Stomach smooth muscle (tissue), 2 donors: ENCODE measurements at regions not wholly inside any gene's neighbourhood (a gene's known extent, or its start where the extent isn't known, plus 50 kb on each side); places are given as distances from the start of the nearest gene placed in this dataset.

Experiments used
- H3K27ac ChIP-seq: one replicate; pipeline ENCODE4 v1.7.0; 2013; ENCODE audit warnings: mild to moderate bottlenecking, low read length, inconsistent platforms
- H3K27me3 ChIP-seq, 2 donors: one replicate each; pipeline ENCODE4 v1.7.0; 2013; ENCODE audit warnings: low read length in 2 of 2; ENCODE audit not compliant: insufficient read depth in 2 of 2, control insufficient read depth in 1 of 2
- H3K36me3 ChIP-seq, 2 donors: one replicate each; pipeline ENCODE4 v1.7.0; 2013; ENCODE audit warnings: low read length in 2 of 2; ENCODE audit not compliant: control insufficient read depth in 2 of 2, insufficient read depth in 2 of 2
- H3K4me1 ChIP-seq: one replicate; pipeline ENCODE4 v1.7.0; 2013; ENCODE audit warnings: low read length; ENCODE audit not compliant: control insufficient read depth, insufficient read depth
- H3K4me3 ChIP-seq, 2 donors: one replicate each; pipeline ENCODE4 v1.7.0; 2013; ENCODE audit warnings: low read length in 2 of 2
- H3K9ac ChIP-seq, 2 donors: one replicate each; pipeline ENCODE4 v1.7.0; 2013; ENCODE audit warnings: low read length in 2 of 2, mild to moderate bottlenecking in 1 of 2
- H3K9me3 ChIP-seq, 2 donors: one replicate each; pipeline ENCODE4 v1.7.0; 2013; ENCODE audit warnings: low read length in 2 of 2; ENCODE audit not compliant: control insufficient read depth in 2 of 2
- donor health status: healthy.
- donor health status: Pancreatic carcinoma.

DNA sequence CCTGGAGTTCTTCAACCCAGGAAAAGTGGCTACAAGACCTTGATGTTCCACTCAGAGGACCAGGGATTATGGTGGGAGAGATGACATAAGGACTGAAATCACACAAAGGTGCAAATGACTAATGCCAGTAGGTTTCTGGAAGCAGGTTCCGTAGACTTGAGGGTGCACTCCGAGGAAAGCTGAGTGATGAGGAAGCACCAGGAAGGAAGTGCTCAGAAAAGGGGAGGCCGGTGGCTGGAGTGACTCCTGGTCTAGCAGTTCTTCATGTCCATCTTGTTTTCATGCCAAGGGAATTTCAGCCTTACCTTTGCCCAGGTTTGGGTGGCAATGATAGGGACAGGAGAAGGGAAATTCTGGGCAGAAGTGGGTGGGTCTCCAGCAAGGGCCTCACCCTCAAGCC is 74.5 kb downstream of the TMEM17 start:
- Histone ChIP-seq H3K4me1 (no peaks in the 10 kb centered on the region), H3K27me3 (no peaks in the 10 kb centered on the region), H3K27ac (no peak overlapping the region), H3K4me3 (no peak overlapping the region), H3K36me3 (no peaks in the 10 kb centered on the region), H3K9me3 (peaks cover 0 to 2% of the 10 kb centered on the region in 2 donors), H3K9ac (no peak overlapping the region)

DNA sequence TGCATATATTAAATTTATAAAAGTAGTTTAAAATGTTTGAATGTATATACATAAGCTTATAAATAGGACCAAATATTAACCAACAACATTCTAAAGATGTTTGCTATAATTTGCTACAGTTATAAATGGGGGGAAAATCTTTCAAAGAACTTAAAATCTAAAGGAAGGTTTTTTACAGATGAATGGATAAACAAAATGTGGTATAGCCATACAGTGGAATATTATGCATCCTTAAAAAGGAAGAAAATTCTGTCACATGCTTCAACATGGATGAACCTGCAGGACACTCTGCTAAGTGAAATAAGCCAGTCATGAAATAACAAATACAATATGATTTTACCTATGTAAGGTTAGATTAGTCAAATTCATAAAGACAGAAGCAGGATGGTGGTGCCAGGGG is 75.8 kb downstream of the TMEM17 start:
- no peak overlapping the region for H3K27ac ChIP-seq
- no peak overlapping the region for H3K4me3 ChIP-seq
- H3K9ac ChIP-seq: no peak overlapping the region
- no peaks in the 10 kb centered on the region for H3K27me3 ChIP-seq
- H3K4me1 ChIP-seq: no peaks in the 10 kb centered on the region
- H3K36me3 ChIP-seq: no peaks in the 10 kb centered on the region
- H3K9me3 ChIP-seq: peaks cover 0 to 2% of the 10 kb centered on the region in 2 donors

DNA sequence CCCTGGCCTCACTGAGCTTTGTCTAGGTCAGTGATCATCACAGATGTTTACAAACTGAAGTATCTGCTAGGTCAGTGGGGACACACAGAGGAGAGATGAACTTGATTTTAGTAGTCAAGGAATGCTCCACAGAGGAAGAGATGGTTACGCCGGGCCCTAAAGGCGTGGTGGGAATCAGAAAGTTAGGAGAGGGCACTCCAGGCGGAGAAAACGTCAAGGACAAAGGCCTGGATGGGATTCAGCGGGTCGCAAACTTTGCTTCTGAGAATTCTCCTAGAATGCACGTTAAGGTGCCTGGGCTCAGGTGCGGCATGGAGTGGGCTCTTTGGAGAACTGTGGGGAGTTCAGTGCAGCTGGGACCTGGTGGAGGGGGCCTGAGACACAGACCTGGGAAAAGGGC is 78.8 kb downstream of the TMEM17 start:
- H3K27ac ChIP-seq: no peak overlapping the region
- peaks cover 0 to 2% of the 10 kb centered on the region in 2 donors for H3K9me3 ChIP-seq
- H3K4me3 ChIP-seq: no peak overlapping the region
- no peak overlapping the region for H3K9ac ChIP-seq
- H3K36me3 ChIP-seq: no peaks in the 10 kb centered on the region
- no peaks in the 10 kb centered on the region for H3K27me3 ChIP-seq
- H3K4me1 ChIP-seq: no peaks in the 10 kb centered on the region

DNA sequence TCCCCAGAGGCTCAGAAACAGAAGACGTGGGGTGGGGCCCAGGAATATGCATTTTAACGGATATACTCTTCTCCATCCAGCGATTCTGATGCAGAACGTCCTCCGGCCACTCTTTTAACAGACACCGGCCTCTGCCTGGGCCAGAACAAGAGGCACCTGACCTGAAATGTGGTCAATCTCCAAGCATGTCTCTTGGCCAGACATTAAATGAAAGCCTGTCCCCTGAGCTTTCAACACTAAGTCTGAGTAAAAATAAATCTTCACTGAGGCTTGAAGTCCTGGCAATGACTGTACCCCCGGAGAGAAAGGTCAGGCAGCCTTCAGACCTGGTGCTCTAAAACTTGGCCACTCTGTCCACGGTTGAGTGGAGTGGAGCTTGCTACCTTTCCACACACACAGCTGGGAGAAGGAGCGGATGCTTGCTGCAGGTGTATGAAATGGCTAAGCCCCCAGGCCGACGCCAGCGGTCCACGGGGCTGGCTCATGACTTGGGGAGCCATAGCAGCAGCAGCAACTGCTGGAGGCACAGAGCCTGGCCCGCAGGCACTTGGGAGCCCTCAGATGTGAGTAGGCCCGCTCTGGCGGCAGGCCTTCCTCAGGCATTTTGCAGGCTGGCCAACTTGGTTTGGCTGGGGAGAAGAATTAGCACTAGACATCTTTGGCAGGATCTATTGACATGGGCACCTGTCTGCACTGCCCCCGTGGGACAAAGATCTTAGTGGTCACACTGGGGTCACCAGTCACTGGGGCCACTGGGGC is 79.7 kb downstream of the TMEM17 start:
- Histone ChIP-seq H3K27ac (no peak overlapping the region), H3K4me1 (no peaks in the 10 kb centered on the region), H3K27me3 (no peaks in the 10 kb centered on the region), H3K4me3 (no peak overlapping the region), H3K9me3 (peaks cover 0 to 2% of the 10 kb centered on the region in 2 donors), H3K36me3 (no peaks in the 10 kb centered on the region), H3K9ac (no peak overlapping the region)

DNA sequence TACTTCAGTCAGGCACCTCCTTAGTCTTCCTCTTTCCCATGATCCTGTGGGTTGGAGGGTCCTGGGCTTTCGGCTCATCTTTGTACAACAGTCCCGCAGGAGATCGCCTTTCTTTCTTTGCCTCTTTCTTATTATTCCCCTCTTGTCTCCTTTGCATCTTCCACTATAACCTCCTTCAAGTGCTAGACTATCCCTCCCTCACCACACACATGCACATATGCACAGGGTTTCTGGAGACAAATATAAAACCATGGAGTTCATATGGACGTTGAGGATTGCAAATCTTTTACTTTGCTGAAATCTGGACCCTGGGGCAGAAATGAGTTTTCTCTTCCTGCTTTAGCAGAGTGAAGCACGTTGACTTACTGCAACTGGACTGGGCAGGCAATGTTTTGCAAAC is 80.3 kb downstream of the TMEM17 start:
- Histone ChIP-seq H3K4me1 (no peaks in the 10 kb centered on the region), H3K9me3 (peaks cover 0 to 2% of the 10 kb centered on the region in 2 donors), H3K36me3 (no peaks in the 10 kb centered on the region), H3K9ac (no peak overlapping the region), H3K27me3 (no peaks in the 10 kb centered on the region), H3K4me3 (no peak overlapping the region), H3K27ac (no peak overlapping the region)

DNA sequence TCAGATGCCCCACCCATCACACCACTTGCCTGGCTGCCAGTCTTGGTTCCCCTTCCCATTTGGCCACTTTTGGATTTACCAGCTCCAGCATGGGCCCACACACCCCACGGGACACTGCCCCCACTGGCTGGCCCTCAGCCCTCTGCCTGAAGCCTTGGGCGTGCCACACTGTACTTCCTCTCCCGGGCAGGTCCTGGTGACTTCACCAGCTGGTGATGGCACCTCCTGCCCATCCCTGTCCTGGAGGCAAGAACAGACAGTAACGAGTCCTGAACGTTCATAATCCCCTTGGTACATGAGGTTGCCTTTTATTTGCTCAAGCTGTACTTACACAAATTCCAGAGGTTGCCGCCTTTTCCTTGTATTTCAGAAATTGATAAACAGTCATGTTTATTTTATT is 81.1 kb downstream of the TMEM17 start:
- no peak overlapping the region for H3K9ac ChIP-seq
- no peaks in the 10 kb centered on the region for H3K4me1 ChIP-seq
- no peak overlapping the region for H3K4me3 ChIP-seq
- no peaks in the 10 kb centered on the region for H3K36me3 ChIP-seq
- no peaks in the 10 kb centered on the region for H3K27me3 ChIP-seq
- H3K27ac ChIP-seq: no peak overlapping the region
- no peaks in the 10 kb centered on the region for H3K9me3 ChIP-seq

DNA sequence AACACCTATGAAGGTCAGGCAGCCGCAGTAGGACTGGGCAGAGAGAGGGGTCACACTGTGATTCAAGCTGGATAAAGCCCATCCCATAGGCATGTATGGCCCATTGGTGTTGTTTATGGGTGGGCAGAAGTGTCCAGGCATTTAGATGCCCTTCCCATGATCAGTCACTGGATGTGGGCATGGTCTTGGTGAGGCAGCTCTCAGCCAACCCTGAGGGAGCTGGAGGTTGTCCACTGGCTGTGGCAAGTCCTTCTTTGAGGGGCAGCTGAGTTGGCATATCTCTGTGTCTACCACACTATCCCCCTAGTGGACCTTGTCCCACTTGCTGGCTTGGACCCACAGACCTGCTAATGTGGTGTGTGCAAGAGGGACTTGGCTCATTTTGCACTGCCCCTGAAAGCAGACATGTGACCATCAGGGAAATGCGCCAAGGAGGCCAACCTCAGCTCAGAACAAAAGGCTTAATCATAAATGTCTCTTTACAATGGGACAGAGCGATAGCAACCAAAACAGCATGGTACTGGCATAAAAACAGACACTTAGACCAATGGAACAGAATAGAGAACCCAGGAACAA is 82.0 kb downstream of the TMEM17 start:
- Histone ChIP-seq H3K27ac (no peak overlapping the region), H3K36me3 (no peaks in the 10 kb centered on the region), H3K27me3 (no peaks in the 10 kb centered on the region), H3K4me3 (no peak overlapping the region), H3K9me3 (no peaks in the 10 kb centered on the region), H3K4me1 (no peaks in the 10 kb centered on the region), H3K9ac (no peak overlapping the region)

DNA sequence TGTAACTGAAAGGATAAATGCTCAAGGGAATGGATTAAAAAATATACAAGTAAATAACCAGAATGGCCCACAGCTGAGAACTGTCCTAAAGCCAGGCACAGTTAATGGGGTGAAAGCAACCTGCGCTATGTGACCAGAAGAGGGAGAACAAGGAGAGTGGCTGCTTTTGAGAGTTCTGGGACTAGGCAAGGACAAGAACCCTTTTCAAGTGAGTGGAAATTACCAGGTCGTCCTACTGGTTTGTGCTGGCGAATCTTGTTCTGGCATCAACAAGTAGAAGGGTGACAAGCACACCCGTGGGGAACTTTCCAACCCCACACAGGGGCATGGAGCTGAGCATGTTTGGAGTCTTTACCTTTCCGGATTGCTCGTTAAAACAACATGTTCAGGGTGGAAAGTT is 82.8 kb downstream of the TMEM17 start:
- H3K36me3 ChIP-seq: no peaks in the 10 kb centered on the region
- H3K4me3 ChIP-seq: no peak overlapping the region
- no peak overlapping the region for H3K9ac ChIP-seq
- H3K4me1 ChIP-seq: no peaks in the 10 kb centered on the region
- no peak overlapping the region for H3K27ac ChIP-seq
- H3K27me3 ChIP-seq: no peaks in the 10 kb centered on the region
- no peaks in the 10 kb centered on the region for H3K9me3 ChIP-seq

DNA sequence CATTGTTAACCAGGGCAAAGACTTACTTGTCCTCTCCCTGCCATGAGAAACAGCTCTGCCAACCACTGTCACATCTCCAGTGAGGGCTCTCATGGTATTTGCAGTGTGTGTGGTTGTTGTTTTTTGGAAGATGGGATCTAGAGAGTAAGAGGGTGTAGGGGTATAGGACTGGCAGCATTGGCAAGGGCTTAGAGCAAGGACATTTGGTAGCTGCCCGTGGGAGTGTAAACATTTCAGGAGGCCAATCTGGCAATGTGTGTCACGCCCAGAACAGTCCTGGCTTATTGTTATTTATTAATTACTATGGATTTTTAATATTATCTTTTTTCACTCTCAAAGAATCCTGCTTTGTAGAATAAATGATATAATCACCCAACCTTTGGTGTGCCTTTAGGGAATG is 90.5 kb downstream of the TMEM17 start:
- H3K4me1 ChIP-seq: peaks cover 15% of the 10 kb centered on the region
- H3K27me3 ChIP-seq: no peaks in the 10 kb centered on the region
- H3K9ac ChIP-seq: no peak overlapping the region
- no peaks in the 10 kb centered on the region for H3K36me3 ChIP-seq
- no peak overlapping the region for H3K4me3 ChIP-seq
- H3K27ac ChIP-seq: no peak overlapping the region
- H3K9me3 ChIP-seq: no peaks in the 10 kb centered on the region

DNA sequence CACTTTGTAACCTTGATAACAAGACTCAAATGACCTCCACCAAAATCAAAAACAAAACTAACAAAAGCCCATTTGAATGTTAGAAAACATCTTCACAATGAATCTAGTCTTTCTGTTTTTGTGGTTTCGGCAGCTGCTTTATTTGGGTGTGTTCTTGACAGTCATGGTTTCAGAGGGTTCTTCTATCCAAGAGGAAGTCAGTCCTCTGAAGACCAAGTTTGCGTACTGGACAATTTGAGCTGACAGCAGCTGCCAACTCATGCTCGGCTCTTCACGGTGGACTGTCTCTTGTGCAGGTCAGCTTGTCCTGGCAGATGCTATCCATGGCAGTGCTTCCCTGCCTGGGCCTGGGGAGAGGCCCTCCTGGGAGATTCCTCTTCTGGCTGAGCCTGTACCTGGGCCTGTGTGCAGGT is 91.0 kb downstream of the TMEM17 start:
- Histone ChIP-seq H3K9ac (no peak overlapping the region), H3K27ac (no peak overlapping the region)

DNA sequence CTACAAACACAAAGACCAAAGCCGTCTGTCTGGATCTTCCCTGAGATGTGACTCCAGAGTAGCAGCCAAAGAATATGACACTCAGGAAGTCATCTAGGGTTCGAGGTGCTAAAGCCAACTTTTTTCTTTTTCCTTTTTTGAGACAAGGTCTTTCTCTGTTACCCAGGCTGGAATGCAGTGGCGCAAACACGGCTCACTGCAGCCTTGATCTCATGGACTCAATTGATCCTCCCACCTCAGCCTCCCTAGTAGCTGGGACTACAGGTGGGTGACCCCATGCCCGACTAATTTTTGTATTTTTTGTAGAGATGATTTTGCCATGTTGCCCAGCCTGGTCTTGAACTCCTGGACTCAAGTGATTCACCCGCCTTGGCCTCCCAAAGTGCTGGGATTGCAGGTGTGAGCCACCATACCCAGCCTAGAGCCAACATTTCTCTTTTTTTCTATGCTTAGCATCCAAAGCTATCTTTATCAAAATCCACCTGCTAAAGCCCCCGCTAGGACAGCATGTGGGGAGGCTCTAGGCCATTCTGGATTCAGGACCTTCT is 92.8 kb downstream of the TMEM17 start:
- Histone ChIP-seq H3K9ac (no peak overlapping the region), H3K4me1 (peaks cover 26% of the 10 kb centered on the region), H3K27ac (no peak overlapping the region), H3K27me3 (no peaks in the 10 kb centered on the region), H3K4me3 (no peak overlapping the region), H3K9me3 (no peaks in the 10 kb centered on the region), H3K36me3 (no peaks in the 10 kb centered on the region)

More for the DNA sequence above, 91.0 kb downstream of the TMEM17 start:
- H3K36me3 ChIP-seq: no peaks in the 10 kb centered on the region
- no peak overlapping the region for H3K4me3 ChIP-seq
- H3K27me3 ChIP-seq: no peaks in the 10 kb centered on the region
- no peaks in the 10 kb centered on the region for H3K9me3 ChIP-seq
- peaks cover 20% of the 10 kb centered on the region for H3K4me1 ChIP-seq
